DND-41 (cell line): ENCODE measurements at regions not wholly inside any gene's neighbourhood (a gene's known extent, or its start where the extent isn't known, plus 50 kb on each side); places are given as distances from the start of the nearest gene placed in this dataset.

Experiments
- ATAC-seq: fragments of 200-7000 bp; cut with Tn5 transposase; 3 replicates; pipeline ENCODE4 v1.9.1; 2021; ENCODE audit warnings: low read depth; ENCODE audit not compliant: insufficient read depth
- DNase-seq: peaks from one replicate; pipeline ENCODE4 v3.0.0-alpha.2; 2020
- H2AFZ ChIP-seq: 2 replicates; pipeline ENCODE4 v1.6.0; 2012; ENCODE audit warnings: low read depth, low read length
- H3K27ac ChIP-seq: 2 replicates; pipeline ENCODE4 v1.5.1; 2012; ENCODE audit warnings: low read length, inconsistent platforms
- H3K27me3 ChIP-seq: fragments of 200-600 bp; sonication (generic); 2 replicates; pipeline ENCODE4 v1.6.0; 2012; ENCODE audit warnings: low read length, mild to moderate bottlenecking, inconsistent platforms; ENCODE audit not compliant: insufficient read depth, poor library complexity
- H3K36me3 ChIP-seq: 2 replicates; pipeline ENCODE4 v1.5.1; 2012; ENCODE audit warnings: low read length, inconsistent platforms; ENCODE audit not compliant: insufficient read depth
- H3K4me1 ChIP-seq: 2 replicates; pipeline ENCODE4 v1.5.1; 2012; ENCODE audit warnings: mild to moderate bottlenecking, low read length; ENCODE audit not compliant: insufficient read depth
- H3K4me2 ChIP-seq: 2 replicates; pipeline ENCODE4 v1.6.0; 2012; ENCODE audit warnings: mild to moderate bottlenecking, moderate library complexity, low read length, inconsistent platforms; ENCODE audit not compliant: insufficient read depth
- H3K4me3 ChIP-seq, 2 experiments: fragments of 200-600 bp in 1 of 2; shearing (Covaris generic) in 1 of 2; 2 replicates each; pipeline ENCODE4 v1.5.1; 2012 to 2016; ENCODE audit warnings: inconsistent platforms in 2 of 2, low read length in 2 of 2, mild to moderate bottlenecking in 2 of 2, low read depth in 1 of 2, moderate library complexity in 1 of 2
- H3K79me2 ChIP-seq: 2 replicates; pipeline ENCODE4 v1.6.0; 2012; ENCODE audit warnings: low read length, inconsistent platforms; ENCODE audit not compliant: insufficient read depth
- H3K9ac ChIP-seq: 2 replicates; pipeline ENCODE4 v1.6.0; 2012; ENCODE audit warnings: low read depth, mild to moderate bottlenecking, inconsistent platforms, low read length, moderate library complexity
- H3K9me3 ChIP-seq: 2 replicates; pipeline ENCODE4 v1.5.1; 2012; ENCODE audit warnings: low read length, moderate library complexity, mild to moderate bottlenecking, inconsistent platforms; ENCODE audit not compliant: insufficient read depth, severe bottlenecking
- H4K20me1 ChIP-seq: 2 replicates; pipeline ENCODE4 v1.6.0; 2012; ENCODE audit warnings: low read length; ENCODE audit not compliant: insufficient read depth
- CTCF ChIP-seq: IDR thresholded peaks from 2 replicates; pipeline ENCODE4 v1.5.1; 2012; ENCODE audit warnings: borderline replicate concordance, low read length, moderate library complexity, mild to moderate bottlenecking; ENCODE audit not compliant: poor library complexity, severe bottlenecking; ENCODE audit errors: extremely low read depth
- EZH2 ChIP-seq: IDR thresholded peaks from 3 replicates; pipeline ENCODE4 v1.6.1; 2012; ENCODE audit warnings: borderline replicate concordance, low read depth, mild to moderate bottlenecking, moderate library complexity, low read length, inconsistent platforms; ENCODE audit not compliant: severe bottlenecking

- Histone ChIP-seq H3K9ac (no peak overlapping the region), H3K27ac (no peak overlapping the region), H3K4me3 (no peak overlapping the region), H3K36me3 (no peaks in the 10 kb centered on the region), H3K4me1 (peaks cover 54% of the 10 kb centered on the region), H2AFZ (no peak overlapping the region), H3K9me3 (peaks cover 4% of the 10 kb centered on the region), H3K27me3 (no peaks in the 10 kb centered on the region), H4K20me1 (no peaks in the 10 kb centered on the region), H3K79me2 (no peaks in the 10 kb centered on the region), H3K4me2 (no peak overlapping the region)
- DNase-seq (no peak), ATAC-seq (no peak)
- TF ChIP-seq CTCF (no peak), EZH2 (no peak)
Observed at GRCh38 chr1:14365301-14365988, 233.0 kb upstream of the KAZN start.

GRCh38 chr1:14366091-14367018 is 232.1 kb upstream of the KAZN start:
- Histone ChIP-seq H3K79me2 (no peaks in the 10 kb centered on the region), H3K9ac (no peak overlapping the region), H3K27ac (peak overlapping the region; percentile 10; the same call in 1 of the 2 replicates), H3K27me3 (no peaks in the 10 kb centered on the region), H3K4me2 (no peak overlapping the region), H4K20me1 (no peaks in the 10 kb centered on the region), H2AFZ (no peak overlapping the region), H3K4me1 (peaks cover 53% of the 10 kb centered on the region), H3K36me3 (no peaks in the 10 kb centered on the region), H3K9me3 (peaks cover 4% of the 10 kb centered on the region), H3K4me3 (no peak overlapping the region)
- TF ChIP-seq CTCF = no peak
- TF ChIP-seq EZH2 = no peak
- ATAC-seq (no peak), DNase-seq (no peak)

GRCh38 chr1:14367451-14367850 is 231.0 kb upstream of the KAZN start:
- H3K9me3 ChIP-seq = no peaks in the 10 kb centered on the region
- DNase-seq (no peak), ATAC-seq (no peak)
- no peaks in the 10 kb centered on the region for H3K27me3 ChIP-seq
- no peak overlapping the region for H3K4me2 ChIP-seq
- peaks cover 49% of the 10 kb centered on the region for H3K4me1 ChIP-seq
- no peak overlapping the region for H2AFZ ChIP-seq
- TF ChIP-seq EZH2 (no peak), CTCF (no peak)
- H4K20me1 ChIP-seq = no peaks in the 10 kb centered on the region
- no peak overlapping the region for H3K4me3 ChIP-seq
- no peaks in the 10 kb centered on the region for H3K36me3 ChIP-seq
- no peak overlapping the region for H3K9ac ChIP-seq
- H3K79me2 ChIP-seq = no peaks in the 10 kb centered on the region
- peak overlapping the region; percentile 84; the same call in 1 of the 2 replicates for H3K27ac ChIP-seq
